GM19238 (cell line): ENCODE measurements at regions not wholly inside any gene's neighbourhood (a gene's known extent, or its start where the extent isn't known, plus 50 kb on each side); places are given as distances from the start of the nearest gene placed in this dataset.

Experiments
- DNase-seq: peaks from one replicate; pipeline ENCODE4 v3.0.0; 2011; ENCODE audit warnings: low spot score; ENCODE audit not compliant: insufficient read length

GRCh38 chr1:98045767-98046641 is 125.2 kb upstream of the DPYD start:
- DNase-seq: no peak

GRCh38 chr1:98045211-98045766 is 124.5 kb upstream of the DPYD start:
- no peak for DNase-seq

DNA sequence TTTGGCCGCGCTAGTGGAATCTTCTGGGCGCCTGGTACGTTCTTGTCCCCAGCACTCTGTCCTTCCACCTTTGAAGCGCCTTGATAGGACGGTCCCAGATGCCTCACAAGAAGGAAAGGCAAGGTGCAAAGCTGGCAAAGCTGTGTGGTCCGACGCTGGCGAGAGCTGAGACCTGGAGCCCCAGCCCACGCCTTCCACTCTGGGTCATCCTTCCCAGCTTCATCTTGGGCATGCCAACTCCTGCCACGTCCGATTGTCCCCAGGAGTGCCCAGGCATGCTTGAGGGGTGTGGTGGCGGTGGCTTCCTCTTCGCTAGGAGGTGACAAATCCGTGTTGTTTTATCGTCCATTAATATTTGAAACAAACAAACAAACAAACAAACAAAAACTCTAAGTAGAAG is 123.9 kb upstream of the DPYD start:
- no peak for DNase-seq

- no peak for DNase-seq
Measured at GRCh38 chr1:98044071-98044697, 123.3 kb upstream of the DPYD start.

GRCh38 chr1:98035602-98036002 is 114.8 kb upstream of the DPYD start:
- DNase-seq: no peak

DNA sequence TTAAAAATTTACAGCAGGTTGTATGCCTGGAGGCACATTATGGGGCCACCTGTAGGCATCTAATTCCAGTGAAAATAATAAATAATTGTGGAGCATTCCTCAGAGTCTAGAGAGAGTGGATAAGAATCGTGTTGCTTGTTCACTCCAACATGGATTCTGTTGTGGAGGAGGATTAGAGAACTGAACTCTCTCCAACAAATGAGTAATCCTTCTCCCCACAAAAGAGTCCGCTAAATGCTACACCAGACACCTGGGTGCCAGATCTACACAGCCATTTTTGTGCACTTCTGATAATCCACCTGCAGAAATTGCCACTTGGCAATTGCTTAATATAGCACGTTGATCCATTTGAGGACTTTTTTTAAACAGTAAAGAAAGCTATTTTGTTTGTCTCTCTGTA is 113.7 kb upstream of the DPYD start:
- no peak for DNase-seq

DNA sequence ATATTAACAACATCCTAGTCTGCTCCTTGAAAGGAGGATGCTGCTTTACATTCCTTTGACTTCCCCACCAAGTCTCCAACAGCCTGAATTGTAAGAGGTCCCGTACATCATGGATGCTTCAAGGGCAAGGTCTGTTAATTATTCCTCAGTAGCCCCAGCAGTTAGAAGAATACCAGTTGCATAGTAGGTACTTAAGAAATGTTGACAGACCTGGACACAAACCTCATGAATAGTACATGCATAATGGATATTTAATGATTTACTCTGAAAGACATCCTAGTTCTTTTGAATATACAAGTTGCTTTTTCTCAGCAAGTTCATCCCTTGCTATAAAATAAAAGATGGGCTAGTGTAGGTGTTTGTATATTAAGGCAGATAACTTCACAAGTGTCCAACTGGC is 112.1 kb upstream of the DPYD start:
- DNase-seq: no peak

GRCh38 chr1:98030976-98031375 is 110.1 kb upstream of the DPYD start:
- no peak for DNase-seq

- DNase-seq: no peak
Measured at GRCh38 chr1:98030483-98030882, 109.6 kb upstream of the DPYD start.

GRCh38 chr1:98028800-98029199 is 108.0 kb upstream of the DPYD start:
- DNase-seq: no peak

- DNase-seq: no peak
Measured at GRCh38 chr1:98027103-98027705, 106.4 kb upstream of the DPYD start.

DNA sequence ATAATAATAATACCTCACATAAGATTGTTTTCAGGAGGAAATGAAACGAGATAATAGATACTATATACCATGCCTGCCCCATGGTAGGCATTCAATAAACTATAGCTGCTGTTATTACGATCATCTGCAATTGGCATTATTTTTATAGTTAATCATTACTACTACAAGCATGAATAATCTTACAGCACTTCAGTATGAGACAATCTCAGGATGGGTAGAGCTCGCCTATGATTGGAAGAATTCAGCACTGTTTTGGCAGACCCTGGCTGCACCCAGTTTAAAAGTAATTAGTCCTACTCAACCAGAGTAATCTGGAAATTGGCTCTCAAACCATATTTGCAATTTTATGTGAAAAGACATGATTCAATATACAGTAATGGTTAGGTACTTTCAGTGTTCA is 105.0 kb upstream of the DPYD start:
- no peak for DNase-seq

GRCh38 chr1:98021126-98021525 is 100.3 kb upstream of the DPYD start:
- no peak for DNase-seq

DNA sequence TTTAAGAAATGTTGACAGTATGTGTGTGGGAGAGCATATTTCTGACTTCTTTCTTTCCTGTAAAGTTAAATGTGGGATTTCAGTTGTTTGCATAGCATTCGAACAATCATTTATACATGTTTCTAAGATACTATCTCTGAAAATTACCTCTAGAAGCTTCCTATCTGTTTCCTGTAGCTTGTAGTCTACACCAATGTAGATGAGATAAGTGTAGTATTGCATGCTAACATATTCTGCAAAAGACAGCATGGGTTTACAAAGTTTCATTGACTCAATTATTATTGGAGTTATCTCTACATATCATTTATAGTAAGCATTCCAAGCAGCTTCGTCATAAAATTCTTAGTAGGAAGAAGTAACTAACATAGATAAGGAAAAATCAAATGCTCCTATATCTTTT is 98.9 kb upstream of the DPYD start:
- DNase-seq: no peak

- DNase-seq: no peak
Measured at GRCh38 chr1:98018074-98018473, 97.2 kb upstream of the DPYD start.

GRCh38 chr1:98017184-98017583 is 96.3 kb upstream of the DPYD start:
- DNase-seq: no peak

DNA sequence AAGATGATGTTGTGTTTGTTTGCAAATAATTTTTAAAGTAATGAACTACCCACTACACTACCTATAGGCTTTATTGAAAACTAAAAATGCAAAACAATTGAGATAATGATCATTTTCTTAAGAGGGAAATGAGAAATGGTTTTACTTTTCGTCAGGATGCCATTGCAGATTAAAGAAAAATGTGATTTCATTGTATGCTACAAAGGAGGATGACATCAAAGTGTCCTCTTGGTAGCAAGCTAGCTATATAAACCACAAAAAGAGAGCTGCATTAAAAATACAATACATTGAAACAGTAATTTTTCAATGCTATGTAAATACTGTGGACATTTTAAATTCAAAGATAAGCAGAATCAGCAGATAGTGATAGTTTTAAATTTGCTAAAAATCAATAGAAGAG is 87.5 kb upstream of the DPYD start:
- DNase-seq: no peak

DNA sequence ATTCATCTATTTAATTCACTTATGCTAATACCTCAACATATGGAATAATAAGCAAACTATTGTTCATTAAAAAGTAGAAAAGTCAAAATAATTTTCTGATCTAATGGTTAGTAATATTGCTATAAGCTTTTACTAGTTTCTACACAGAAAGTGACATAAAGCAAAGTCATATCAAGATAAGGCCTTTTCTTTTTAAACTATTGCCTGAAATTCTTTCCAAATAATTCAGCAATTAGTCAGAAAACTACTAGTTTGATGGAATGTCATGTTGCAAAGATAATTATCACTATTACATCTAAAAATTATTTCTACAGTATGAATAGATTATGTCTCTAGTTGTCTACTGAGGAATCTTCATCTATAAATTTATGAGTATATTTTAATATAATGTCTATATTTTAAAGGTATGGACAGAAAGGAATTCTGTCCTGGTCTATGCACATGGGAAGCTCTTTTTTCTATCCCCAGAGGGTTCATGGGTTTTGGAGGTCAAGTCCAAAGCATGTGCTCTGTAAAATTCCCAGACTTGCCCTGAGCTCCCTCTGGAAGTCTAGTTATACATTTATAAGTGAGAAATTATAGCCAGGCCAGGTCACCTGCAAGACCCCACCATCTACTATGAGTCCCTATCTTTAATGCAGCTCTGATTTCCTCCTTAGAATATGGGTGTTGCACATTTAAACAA is 84.6 kb upstream of the DPYD start:
- DNase-seq: no peak

DNA sequence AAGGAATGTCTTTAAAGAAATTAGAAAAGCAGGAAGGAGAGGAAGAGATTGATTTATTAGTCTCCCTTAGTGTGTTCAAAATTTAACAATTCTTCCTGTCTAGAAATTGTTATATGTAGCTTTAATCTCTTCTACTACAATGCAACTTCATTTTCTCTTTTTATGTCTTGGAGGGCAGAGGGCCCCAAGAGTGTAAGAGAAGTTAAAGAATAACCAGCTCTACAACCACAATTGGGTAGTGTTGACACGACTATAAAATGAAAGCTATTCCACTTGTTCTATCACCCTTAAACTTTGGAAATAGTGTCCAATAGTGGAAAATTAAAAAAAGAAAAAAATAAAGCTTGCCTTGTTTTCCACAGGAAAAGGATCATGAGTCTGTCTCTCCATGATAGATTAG is 82.6 kb upstream of the DPYD start:
- no peak for DNase-seq

DNA sequence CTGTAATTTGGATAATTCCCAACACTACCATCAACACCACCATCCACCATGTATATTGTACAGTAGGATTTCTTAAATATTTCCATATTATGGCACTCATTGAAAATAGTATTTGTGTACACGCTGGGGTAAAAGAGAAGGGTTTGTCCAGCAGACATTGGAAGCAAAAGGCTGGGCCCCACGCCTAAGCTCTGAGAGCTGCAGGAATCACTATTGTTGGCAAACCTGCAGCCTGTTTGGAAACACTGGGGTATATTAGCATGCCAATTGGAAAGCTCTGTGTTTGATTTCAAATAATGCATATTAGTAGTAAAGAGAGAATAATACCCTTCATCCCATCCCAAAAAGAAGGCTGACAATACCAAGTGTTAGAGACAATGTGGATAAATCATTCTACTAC is 81.5 kb upstream of the DPYD start:
- DNase-seq: no peak

- DNase-seq: no peak
Measured at GRCh38 chr1:98001764-98002163, 80.9 kb upstream of the DPYD start.

DNA sequence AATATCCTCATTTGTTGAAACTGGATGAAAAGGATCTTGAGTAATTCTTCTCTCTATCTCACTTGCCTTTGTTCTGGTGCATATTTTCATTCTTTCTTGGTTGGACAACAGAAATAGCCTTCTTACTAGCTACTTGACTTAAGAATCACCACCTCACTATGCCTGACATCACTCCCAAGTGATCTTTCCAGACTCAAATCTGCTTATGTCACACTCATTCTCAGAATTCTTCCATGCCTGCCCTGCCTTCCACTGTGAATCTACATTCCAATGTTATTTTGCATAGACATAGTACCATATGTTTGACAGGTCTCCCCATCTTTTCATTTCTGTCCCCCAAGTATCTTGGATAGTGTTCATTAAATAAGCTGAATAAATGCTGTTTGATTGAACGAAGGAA is 78.5 kb upstream of the DPYD start:
- DNase-seq: no peak
